Gastrocnemius medialis (tissue), 4 donors: ENCODE measurements at regions not wholly inside any gene's neighbourhood (a gene's known extent, or its start where the extent isn't known, plus 50 kb on each side); places are given as distances from the start of the nearest gene placed in this dataset.

Experiments
- ATAC-seq, 2 donors: fragments of 150-250 bp; one replicate each; pipeline ENCODE4 v1.9.1; 2016
- DNase-seq, 2 donors: peaks; one replicate each; pipeline ENCODE4 v3.0.0-alpha.2; 2019
- H3K27ac ChIP-seq, 4 donors: fragments of 200-600 bp; sonication (generic); 1 replicate in 1 of 4; 2 replicates in 3 of 4; pipeline ENCODE4 v1.5.1; 2016 to 2018; ENCODE audit warnings: mild to moderate bottlenecking in 2 of 4, moderate library complexity in 1 of 4
- H3K27me3 ChIP-seq, 3 donors: fragments of 200-600 bp; sonication (generic) in 2 of 3; 1 replicate in 1 of 3; 2 replicates in 2 of 3; pipeline versions ENCODE4 v1.5.1 to v1.6.0; 2016 to 2019; ENCODE audit warnings: mild to moderate bottlenecking in 1 of 3, moderate library complexity in 1 of 3
- H3K36me3 ChIP-seq, 2 donors: fragments of 200-600 bp; sonication (generic) in 1 of 2; one replicate each; pipeline ENCODE4 v1.5.1; 2017 to 2018
- H3K4me1 ChIP-seq, 2 donors: fragments of 200-600 bp; sonication (generic) in 1 of 2; one replicate each; pipeline ENCODE4 v1.5.1; 2016 to 2017; ENCODE audit warnings: mild to moderate bottlenecking in 2 of 2
- H3K4me3 ChIP-seq, 4 donors: fragments of 200-600 bp; sonication (generic) in 3 of 4; 1 replicate in 1 of 4; 2 replicates in 3 of 4; pipeline ENCODE4 v1.5.1; 2016 to 2019; ENCODE audit warnings: mild to moderate bottlenecking in 2 of 4
- H3K9me3 ChIP-seq, 3 donors: fragments of 200-600 bp; sonication (generic) in 2 of 3; 1 replicate in 1 of 3; 2 replicates in 2 of 3; pipeline ENCODE4 v1.5.1; 2016 to 2019
- CTCF ChIP-seq, 5 experiments: fragments of 450-650 bp in 3 of 5; fragments of 200-600 bp in 2 of 5; sonication (generic) in 2 of 5; IDR thresholded peaks in 4 of 5; conservative IDR thresholded peaks in 1 of 5; 1 replicate in 4 of 5; 2 replicates in 1 of 5; pipeline ENCODE4 v1.5.1; 2016 to 2019; ENCODE audit warnings: antibody characterized with exemption in 5 of 5, mild to moderate bottlenecking in 3 of 5, moderate library complexity in 3 of 5
- POLR2A ChIP-seq, 2 donors: fragments of 450-650 bp; IDR thresholded peaks; one replicate each; pipeline ENCODE4 v1.6.1; 2017; ENCODE audit warnings: antibody characterized with exemption in 2 of 2, mild to moderate bottlenecking in 2 of 2, moderate library complexity in 2 of 2
- in situ Hi-C, 4 donors: fragments of 200-750 bp; cut with MboI; loops; one replicate each; pipeline versions ENCODE4 v1.15.0 to v1.8.0; 2017; ENCODE audit warnings: low sequenced_read_pairs in 4 of 4
- intact Hi-C: fragments of 100-400 bp; cut with DNase I; formaldehyde crosslinking; loops from one replicate; pipeline ENCODE4 v1.15.1; 2023; ENCODE audit warnings: low total_unique reads

- Histone ChIP-seq H3K27me3 (no peaks in the 10 kb centered on the region), H3K4me1 (no peaks in the 10 kb centered on the region), H3K9me3 (no peaks in the 10 kb centered on the region), H3K4me3 (no peak overlapping the region), H3K27ac (no peak overlapping the region), H3K36me3 (no peaks in the 10 kb centered on the region)
- DNase-seq: no peak
- TF ChIP-seq POLR2A (IDR thresholded peaks at IDR 0.05): no peak
- TF ChIP-seq CTCF (IDR thresholded peaks at IDR 0.05 in 4 of 5, conservative IDR thresholded peaks at IDR 0.05 in 1 of 5): no peak
- intact Hi-C loops: no loop called here
- in situ Hi-C loops: loop anchor here in 3 of 4 donors (25.0 kb wide), 2 partner anchors 567 to 592 kb away; no protein-coding TSS in a partner anchor
- ATAC-seq: no peak
Observed at GRCh38 chr10:25120188-25120587, 54.6 kb upstream of the GPR158 start.
